IMR-90 (cell line): ENCODE measurements at regions not wholly inside any gene's neighbourhood (a gene's known extent, or its start where the extent isn't known, plus 50 kb on each side); places are given as distances from the start of the nearest gene placed in this dataset.

Experiments
- ATAC-seq: fragments of 200-7000 bp; cut with Tn5 transposase; 2 replicates; pipeline ENCODE4 v1.9.1; 2020; ENCODE audit warnings: low read depth, mild to moderate bottlenecking, moderate library complexity
- BruUV-seq: library from RNA; stranded (reverse); fragments of 400-500 nt; replicated peaks from 2 replicates; lab custom pipeline; 2021; lab: Mats Ljungman, UMichigan
- CTCF ChIA-PET: fragments of 300-600 bp; formaldehyde crosslinking; extraction: SDS; loops from one replicate; lab custom pipeline; 2021; ENCODE audit warnings: antibody characterized with exemption; lab: Yijun Ruan, JAX
- POLR2A ChIA-PET: fragments of 300-600 bp; sonication (Branson Sonifier 250); formaldehyde crosslinking; loops from one replicate; lab custom pipeline; 2022; ENCODE audit warnings: antibody characterized with exemption; ENCODE audit not compliant: unreplicated experiment; lab: Charles Lee
- DNase-seq: peaks from one replicate; pipeline ENCODE4 v3.0.0; 2013
- H2AFZ ChIP-seq: replicated peaks from 2 replicates; pipeline ENCODE3; 2013; ENCODE audit warnings: low read length, mild to moderate bottlenecking; ENCODE audit not compliant: poor library complexity
- H2AK5ac ChIP-seq: 2 replicates; pipeline ENCODE4 v1.6.1; 2013; ENCODE audit warnings: low read depth, low read length, inconsistent platforms
- H2AK9ac ChIP-seq: replicated peaks from 2 replicates; pipeline ENCODE3; 2013; ENCODE audit warnings: mild to moderate bottlenecking, low read depth, low read length, moderate library complexity; ENCODE audit not compliant: poor library complexity
- H2BK120ac ChIP-seq: 2 replicates; pipeline ENCODE4 v1.6.1; 2013; ENCODE audit warnings: low read depth, low read length, inconsistent platforms
- H2BK15ac ChIP-seq: 3 replicates; pipeline ENCODE4 v1.6.1; 2013; ENCODE audit warnings: low read depth, low read length, inconsistent platforms
- H2BK20ac ChIP-seq: 2 replicates; pipeline ENCODE4 v1.6.1; 2013; ENCODE audit warnings: low read depth, mild to moderate bottlenecking, inconsistent platforms, low read length, moderate library complexity
- H2BK5ac ChIP-seq: 2 replicates; pipeline ENCODE4 v1.6.1; 2013; ENCODE audit warnings: mild to moderate bottlenecking, low read depth, low read length, inconsistent platforms; ENCODE audit not compliant: poor library complexity, severe bottlenecking
- H3K14ac ChIP-seq: replicated peaks from 2 replicates; pipeline ENCODE4 v1.6.1; 2013; ENCODE audit warnings: low read depth, low read length, inconsistent platforms
- H3K18ac ChIP-seq: 2 replicates; pipeline ENCODE4 v1.6.1; 2013; ENCODE audit warnings: low read depth, low read length, control low read depth
- H3K23ac ChIP-seq: 2 replicates; pipeline ENCODE4 v1.6.1; 2013; ENCODE audit warnings: low read depth, low read length, inconsistent platforms
- H3K27ac ChIP-seq: 2 replicates; pipeline ENCODE4 v1.5.1; 2013; ENCODE audit warnings: mild to moderate bottlenecking, control low read depth, low read length; ENCODE audit not compliant: insufficient read depth
- H3K27me3 ChIP-seq: 2 replicates; pipeline ENCODE4 v1.6.1; 2013; ENCODE audit warnings: low read length; ENCODE audit not compliant: control insufficient read depth, insufficient read depth
- H3K36me3 ChIP-seq: 2 replicates; pipeline ENCODE4 v1.6.1; 2013; ENCODE audit warnings: low read length, mixed read lengths; ENCODE audit not compliant: control insufficient read depth, insufficient read depth
- H3K4ac ChIP-seq: 2 replicates; pipeline ENCODE4 v1.6.1; 2013; ENCODE audit warnings: low read depth, low read length, inconsistent platforms
- H3K4me1 ChIP-seq: 2 replicates; pipeline ENCODE4 v1.6.1; 2013; ENCODE audit warnings: low read length, mixed read lengths; ENCODE audit not compliant: control insufficient read depth, insufficient read depth
- H3K4me2 ChIP-seq: 2 replicates; pipeline ENCODE4 v1.6.1; 2013; ENCODE audit warnings: low read depth, mild to moderate bottlenecking, control low read depth, low read length, moderate library complexity
- H3K4me3 ChIP-seq: 2 replicates; pipeline ENCODE4 v1.5.1; 2013; ENCODE audit warnings: low read depth, mild to moderate bottlenecking, control low read depth, low read length, moderate library complexity; ENCODE audit not compliant: insufficient read depth
- H3K56ac ChIP-seq: 2 replicates; pipeline ENCODE4 v1.6.1; 2013; ENCODE audit warnings: low read length, inconsistent platforms; ENCODE audit not compliant: insufficient read depth; ENCODE audit errors: extremely low read depth
- H3K79me1 ChIP-seq, 2 experiments: 2 replicates each; pipeline ENCODE4 v1.6.1; 2013; ENCODE audit warnings: low read length in 2 of 2, inconsistent platforms in 1 of 2, low read depth in 1 of 2
- H3K9ac ChIP-seq: 2 replicates; pipeline ENCODE4 v1.6.1; 2013; ENCODE audit warnings: low read depth, low read length, control low read depth
- H3K9me1 ChIP-seq: 2 replicates; pipeline ENCODE4 v1.6.1; 2013; ENCODE audit warnings: low read length, inconsistent platforms; ENCODE audit not compliant: insufficient read depth
- H3K9me3 ChIP-seq: 2 replicates; pipeline ENCODE4 v1.6.1; 2013; ENCODE audit warnings: low read length; ENCODE audit not compliant: control insufficient read depth, insufficient read depth
- H4K20me1 ChIP-seq: 2 replicates; pipeline ENCODE4 v1.6.1; 2013; ENCODE audit warnings: low read length, inconsistent platforms; ENCODE audit not compliant: insufficient read depth
- H4K5ac ChIP-seq: 2 replicates; pipeline ENCODE4 v1.6.1; 2013; ENCODE audit warnings: mild to moderate bottlenecking, low read depth, low read length, control low read depth
- H4K8ac ChIP-seq, 2 experiments: 2 replicates each; pipeline ENCODE4 v1.6.1; 2013; ENCODE audit warnings: low read depth in 2 of 2, low read length in 2 of 2, control low read depth in 1 of 2, inconsistent platforms in 1 of 2
- H4K91ac ChIP-seq: 2 replicates; pipeline ENCODE4 v1.6.1; 2013; ENCODE audit warnings: low read depth, low read length, inconsistent platforms; ENCODE audit not compliant: insufficient read depth
- BHLHE40 ChIP-seq: fragments of 150-350 bp; IDR thresholded peaks from 2 replicates; pipeline ENCODE4 v1.6.1; 2016; ENCODE audit warnings: mild to moderate bottlenecking, low read depth, low read length
- CEBPB ChIP-seq: IDR thresholded peaks from 2 replicates; pipeline ENCODE4 v1.6.1; 2012; ENCODE audit warnings: low read depth, low read length, improper control_type of control experiment
- CHD1 ChIP-seq: IDR thresholded peaks from 2 replicates; pipeline ENCODE4 v1.6.1; 2012; ENCODE audit warnings: low read depth, low read length, improper control_type of control experiment
- FOS ChIP-seq: fragments of 150-350 bp; IDR thresholded peaks from 2 replicates; pipeline ENCODE4 v1.6.1; 2016; ENCODE audit warnings: low read depth, low read length
- MAFK ChIP-seq: IDR thresholded peaks from 2 replicates; pipeline ENCODE4 v1.6.1; 2012; ENCODE audit warnings: low read depth, low read length, improper control_type of control experiment
- MAZ ChIP-seq: IDR thresholded peaks from 2 replicates; pipeline ENCODE4 v1.6.1; 2012; ENCODE audit warnings: low read depth, mild to moderate bottlenecking, low read length, improper control_type of control experiment, moderate library complexity, borderline replicate concordance
- MXI1 ChIP-seq: IDR thresholded peaks from 2 replicates; pipeline ENCODE4 v1.6.1; 2012; ENCODE audit warnings: low read depth, mild to moderate bottlenecking, low read length, moderate library complexity, borderline replicate concordance
- NFE2L2 ChIP-seq: fragments of 150-350 bp; IDR thresholded peaks from 2 replicates; pipeline ENCODE4 v1.6.1; 2016; ENCODE audit warnings: low read depth, mild to moderate bottlenecking, low read length
- POLR2A ChIP-seq: IDR thresholded peaks from 2 replicates; pipeline ENCODE4 v1.6.1; 2012; ENCODE audit warnings: mild to moderate bottlenecking, low read depth, low read length
- RAD21 ChIP-seq: IDR thresholded peaks from 2 replicates; pipeline ENCODE4 v1.6.1; 2012; ENCODE audit warnings: low read length, improper control_type of control experiment
- RCOR1 ChIP-seq: IDR thresholded peaks from 2 replicates; pipeline ENCODE4 v1.6.1; 2012; ENCODE audit warnings: mild to moderate bottlenecking, low read length, improper control_type of control experiment; ENCODE audit not compliant: insufficient replicate concordance
- RFX5 ChIP-seq: IDR thresholded peaks from 2 replicates; pipeline ENCODE4 v1.8.0; 2012; ENCODE audit warnings: low read depth, mild to moderate bottlenecking, low read length, moderate library complexity
- SMC3 ChIP-seq: fragments of 150-350 bp; IDR thresholded peaks from 2 replicates; pipeline ENCODE4 v1.6.1; 2016; ENCODE audit warnings: low read depth, mild to moderate bottlenecking, antibody characterized with exemption, low read length, moderate library complexity
- WGBS, 2 experiments: methylation state at CpG; one replicate each; pipeline versions ENCODE4 v1.1.5 to v1.1.7; 2013; ENCODE audit warnings: missing lambda C conversion rate in 2 of 2; ENCODE audit not compliant: insufficient read length in 1 of 2; ENCODE audit errors: extremely low coverage in 2 of 2; 5-methylcytosine and 5-hydroxymethylcytosine counted together
- dilution Hi-C: fragments of 300-500 bp; cut with HindIII; formaldehyde crosslinking; loops from one replicate; pipeline ENCODE4 v1.14.3; 2018; ENCODE audit warnings: low sequenced_read_pairs; ENCODE audit not compliant: unreplicated experiment
- in situ Hi-C: fragments of 300-500 bp; cut with MboI; formaldehyde crosslinking; loops from 3 replicates; pipeline ENCODE4 v1.14.3; 2019; ENCODE audit warnings: low sequenced_read_pairs, inconsistent platforms, mixed read lengths
- intact Hi-C: fragments of 100-400 bp; cut with micrococcal nuclease; formaldehyde crosslinking; loops from 2 replicates; pipeline ENCODE4 v1.10.0; 2022
- TF ChIP-seq, protein P1 (sequence below): conservative IDR thresholded peaks from 2 replicates; pipeline ENCODE4 v1.5.1; 2012; ENCODE audit warnings: mild to moderate bottlenecking, low read depth, low read length, improper control_type of control experiment
- TF ChIP-seq, protein P2 (sequence below): fragments of 150-350 bp; IDR thresholded peaks from 2 replicates; pipeline ENCODE4 v1.6.1; 2017; ENCODE audit warnings: mild to moderate bottlenecking, antibody characterized with exemption, low read length, low read depth
- TF ChIP-seq, protein P3 (sequence below): fragments of 150-350 bp; IDR thresholded peaks from 2 replicates; pipeline ENCODE4 v1.6.1; 2016; ENCODE audit warnings: low read depth, mild to moderate bottlenecking, low read length, moderate library complexity, borderline replicate concordance

DNA sequence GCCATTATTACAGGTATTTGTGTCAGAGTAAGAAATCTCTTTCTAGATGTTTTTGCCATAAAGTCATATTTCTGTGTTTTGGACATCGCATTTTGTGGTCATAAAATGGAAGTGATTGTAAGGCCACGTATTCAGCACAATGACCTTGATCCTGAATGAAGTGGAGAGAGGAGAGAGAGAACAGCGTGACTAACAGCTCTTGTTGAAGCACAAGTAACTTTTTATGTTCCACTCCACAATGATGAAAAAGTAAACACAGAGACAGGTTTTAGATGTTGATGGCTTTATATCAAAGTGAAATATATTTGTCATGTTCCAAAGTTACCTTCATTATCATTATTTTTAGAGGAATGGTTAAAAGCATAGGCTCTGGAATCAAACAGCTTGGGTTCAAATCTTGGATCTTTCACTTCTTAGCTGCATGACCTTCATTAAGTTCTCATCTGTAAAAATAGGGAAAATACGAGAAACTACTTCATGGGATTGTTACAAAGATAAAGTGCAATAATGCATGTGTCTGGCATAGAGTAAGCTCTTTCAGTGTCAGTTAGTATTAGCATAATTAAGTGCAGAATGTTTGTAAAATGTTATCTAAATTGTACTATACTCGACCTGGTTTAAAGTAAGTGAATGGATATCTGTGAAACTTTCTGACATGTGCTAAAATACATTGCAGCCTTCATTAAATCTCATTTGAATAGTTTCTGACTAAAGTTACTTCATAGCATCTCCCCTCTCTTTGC, 341.5 kb upstream of the DNAJC19 start:
- intact Hi-C loops: no loop called here
- in situ Hi-C loops: no loop called here
- dilution Hi-C loops: no loop called here
- Histone ChIP-seq H2AK9ac (no peak overlapping the region), H2BK15ac (no peak overlapping the region), H3K56ac (no peak overlapping the region), H3K14ac (no peak overlapping the region), H3K23ac (no peak overlapping the region), H3K9ac (no peak overlapping the region), H2BK20ac (no peak overlapping the region), H3K36me3 (no peaks in the 10 kb centered on the region), H4K5ac (no peak overlapping the region), H3K9me1 (no peaks in the 10 kb centered on the region), H3K18ac (no peak overlapping the region), H2AK5ac (no peak overlapping the region), H4K8ac (no peak overlapping the region), H2BK120ac (no peak overlapping the region), H2BK5ac (no peak overlapping the region), H4K91ac (no peak overlapping the region), H3K27me3 (no peaks in the 10 kb centered on the region), H3K4me1 (no peaks in the 10 kb centered on the region), H3K4me2 (no peak overlapping the region), H3K79me1 (no peaks in the 10 kb centered on the region), H2AFZ (no peak overlapping the region), H4K20me1 (no peaks in the 10 kb centered on the region), H3K9me3 (no peaks in the 10 kb centered on the region), H3K27ac (no peak overlapping the region), H3K4ac (no peak overlapping the region), H3K4me3 (no peak overlapping the region)
- CTCF ChIA-PET: interaction anchor here (0.6 kb wide), 1 partner anchor 551 kb away, joined by 5 read pairs; no protein-coding TSS in a partner anchor
- ATAC-seq (no peak), DNase-seq (no peak)
- TF ChIP-seq CHD1: no peak
- TF ChIP-seq, protein P1, sequence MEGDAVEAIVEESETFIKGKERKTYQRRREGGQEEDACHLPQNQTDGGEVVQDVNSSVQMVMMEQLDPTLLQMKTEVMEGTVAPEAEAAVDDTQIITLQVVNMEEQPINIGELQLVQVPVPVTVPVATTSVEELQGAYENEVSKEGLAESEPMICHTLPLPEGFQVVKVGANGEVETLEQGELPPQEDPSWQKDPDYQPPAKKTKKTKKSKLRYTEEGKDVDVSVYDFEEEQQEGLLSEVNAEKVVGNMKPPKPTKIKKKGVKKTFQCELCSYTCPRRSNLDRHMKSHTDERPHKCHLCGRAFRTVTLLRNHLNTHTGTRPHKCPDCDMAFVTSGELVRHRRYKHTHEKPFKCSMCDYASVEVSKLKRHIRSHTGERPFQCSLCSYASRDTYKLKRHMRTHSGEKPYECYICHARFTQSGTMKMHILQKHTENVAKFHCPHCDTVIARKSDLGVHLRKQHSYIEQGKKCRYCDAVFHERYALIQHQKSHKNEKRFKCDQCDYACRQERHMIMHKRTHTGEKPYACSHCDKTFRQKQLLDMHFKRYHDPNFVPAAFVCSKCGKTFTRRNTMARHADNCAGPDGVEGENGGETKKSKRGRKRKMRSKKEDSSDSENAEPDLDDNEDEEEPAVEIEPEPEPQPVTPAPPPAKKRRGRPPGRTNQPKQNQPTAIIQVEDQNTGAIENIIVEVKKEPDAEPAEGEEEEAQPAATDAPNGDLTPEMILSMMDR: no peak
- no peak for TF ChIP-seq MXI1
- TF ChIP-seq, protein P2, sequence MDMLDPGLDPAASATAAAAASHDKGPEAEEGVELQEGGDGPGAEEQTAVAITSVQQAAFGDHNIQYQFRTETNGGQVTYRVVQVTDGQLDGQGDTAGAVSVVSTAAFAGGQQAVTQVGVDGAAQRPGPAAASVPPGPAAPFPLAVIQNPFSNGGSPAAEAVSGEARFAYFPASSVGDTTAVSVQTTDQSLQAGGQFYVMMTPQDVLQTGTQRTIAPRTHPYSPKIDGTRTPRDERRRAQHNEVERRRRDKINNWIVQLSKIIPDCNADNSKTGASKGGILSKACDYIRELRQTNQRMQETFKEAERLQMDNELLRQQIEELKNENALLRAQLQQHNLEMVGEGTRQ: no peak
- TF ChIP-seq POLR2A: no peak
- TF ChIP-seq RAD21: no peak
- no peak for TF ChIP-seq SMC3
- TF ChIP-seq NFE2L2: no peak
- TF ChIP-seq FOS: no peak
- TF ChIP-seq RFX5: no peak
- TF ChIP-seq MAFK: no peak
- TF ChIP-seq RCOR1: no peak
- no peak for TF ChIP-seq BHLHE40
- TF ChIP-seq, protein P3, sequence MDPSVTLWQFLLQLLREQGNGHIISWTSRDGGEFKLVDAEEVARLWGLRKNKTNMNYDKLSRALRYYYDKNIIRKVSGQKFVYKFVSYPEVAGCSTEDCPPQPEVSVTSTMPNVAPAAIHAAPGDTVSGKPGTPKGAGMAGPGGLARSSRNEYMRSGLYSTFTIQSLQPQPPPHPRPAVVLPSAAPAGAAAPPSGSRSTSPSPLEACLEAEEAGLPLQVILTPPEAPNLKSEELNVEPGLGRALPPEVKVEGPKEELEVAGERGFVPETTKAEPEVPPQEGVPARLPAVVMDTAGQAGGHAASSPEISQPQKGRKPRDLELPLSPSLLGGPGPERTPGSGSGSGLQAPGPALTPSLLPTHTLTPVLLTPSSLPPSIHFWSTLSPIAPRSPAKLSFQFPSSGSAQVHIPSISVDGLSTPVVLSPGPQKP: no peak
- no peak for TF ChIP-seq MAZ
- TF ChIP-seq CEBPB: no peak
- BruUV-seq: no TSS peak
- POLR2A ChIA-PET: no interaction called here
- 20% methylated on average over 1 of the region's 5 CpGs; no CpG with 5 or more reads in 1 of the 2 experiments for WGBS, 2 experiments
